Neural cell (in vitro differentiated cells): ENCODE measurements at regions not wholly inside any gene's neighbourhood (a gene's known extent, or its start where the extent isn't known, plus 50 kb on each side); places are given as distances from the start of the nearest gene placed in this dataset.

Experiments used
- H2AFZ ChIP-seq: fragments of 200-600, 300-800 bp; sonication (generic), shearing (Covaris generic); 2 replicates; pipeline ENCODE4 v1.6.0; 2014; ENCODE audit warnings: low read depth, mild to moderate bottlenecking, antibody characterized with exemption, low read length, moderate library complexity
- H3F3A ChIP-seq: fragments of 200-600 bp; shearing (Covaris generic); 2 replicates; pipeline ENCODE4 v1.6.1; 2016; ENCODE audit warnings: mild to moderate bottlenecking, moderate library complexity, mixed read lengths, antibody characterized with exemption, low read length; ENCODE audit not compliant: insufficient read depth, poor library complexity, severe bottlenecking
- H3K27ac ChIP-seq: fragments of 200-600, 300-800 bp; sonication (generic), shearing (Covaris generic); 2 replicates; pipeline ENCODE4 v1.5.1; 2014; ENCODE audit warnings: mild to moderate bottlenecking, low read length, moderate library complexity
- H3K27me3 ChIP-seq: fragments of 300-800, 200-600 bp; sonication (generic), shearing (Covaris generic); 2 replicates; pipeline ENCODE4 v1.6.0; 2014; ENCODE audit warnings: mild to moderate bottlenecking, low read depth, low read length, moderate library complexity; ENCODE audit not compliant: insufficient read depth
- H3K36me3 ChIP-seq: fragments of 300-800, 200-600 bp; sonication (generic), shearing (Covaris generic); 2 replicates; pipeline ENCODE4 v1.5.1; 2014; ENCODE audit warnings: mild to moderate bottlenecking, antibody characterized with exemption, low read length, moderate library complexity; ENCODE audit not compliant: insufficient read depth
- H3K4me2 ChIP-seq: fragments of 300-800, 200-600 bp; sonication (generic), shearing (Covaris generic); 2 replicates; pipeline ENCODE4 v1.6.0; 2014; ENCODE audit warnings: mild to moderate bottlenecking, low read length
- H3K4me3 ChIP-seq: fragments of 300-800, 200-600 bp; sonication (generic), shearing (Covaris generic); 2 replicates; pipeline ENCODE4 v1.5.1; 2014; ENCODE audit warnings: mild to moderate bottlenecking, low read length, moderate library complexity
- H3K79me2 ChIP-seq: fragments of 200-600 bp; shearing (Covaris generic); replicated peaks from 2 replicates; pipeline ENCODE4 v1.6.0; 2014; ENCODE audit warnings: mild to moderate bottlenecking, low read length, moderate library complexity; ENCODE audit not compliant: insufficient read depth
- H3K9ac ChIP-seq: fragments of 300-800, 200-600 bp; sonication (generic), shearing (Covaris generic); 2 replicates; pipeline ENCODE4 v1.6.1; 2016; ENCODE audit warnings: mild to moderate bottlenecking, low read length, mixed read lengths
- H3K9me2 ChIP-seq: fragments of 200-600 bp; shearing (Covaris generic); 2 replicates; pipeline ENCODE4 v1.6.1; 2016; ENCODE audit warnings: mild to moderate bottlenecking, low read length, mixed read lengths; ENCODE audit not compliant: insufficient read depth
- H3K9me3 ChIP-seq: fragments of 200-600, 300-800 bp; sonication (generic), shearing (Covaris generic); 2 replicates; pipeline ENCODE4 v1.6.1; 2016; ENCODE audit warnings: mild to moderate bottlenecking, mixed run types, low read length, moderate library complexity, mixed read lengths
- H4K20me1 ChIP-seq: fragments of 200-600 bp; shearing (Covaris generic); 2 replicates; pipeline ENCODE4 v1.6.1; 2016; ENCODE audit warnings: mild to moderate bottlenecking, mixed run types; ENCODE audit not compliant: insufficient read depth
- EP300 ChIP-seq: fragments of 450-650 bp; conservative IDR thresholded peaks from 2 replicates; pipeline ENCODE4 v1.6.1; 2014; ENCODE audit warnings: antibody characterized with exemption, mild to moderate bottlenecking, moderate library complexity; ENCODE audit not compliant: poor library complexity, severe bottlenecking
- EZH2 ChIP-seq: fragments of 200-600, 300-800 bp; shearing (Covaris generic), sonication (generic); IDR thresholded peaks from 2 replicates; pipeline ENCODE4 v1.6.1; 2014; ENCODE audit warnings: antibody characterized with exemption, low read length, borderline replicate concordance, mild to moderate bottlenecking; ENCODE audit not compliant: insufficient read depth, poor library complexity, severe bottlenecking
- MXI1 ChIP-seq: fragments of 450-650 bp; conservative IDR thresholded peaks from 2 replicates; pipeline ENCODE4 v1.6.1; 2014; ENCODE audit warnings: antibody characterized with exemption, mild to moderate bottlenecking; ENCODE audit not compliant: poor library complexity, severe bottlenecking
- POLR2AphosphoS5 ChIP-seq: IDR thresholded peaks from 2 replicates; pipeline ENCODE4 v1.6.1; 2012
- RAD21 ChIP-seq: fragments of 450-650 bp; conservative IDR thresholded peaks from 2 replicates; pipeline ENCODE4 v1.6.1; 2014; ENCODE audit warnings: antibody characterized with exemption, mild to moderate bottlenecking, moderate library complexity
- SMC3 ChIP-seq: fragments of 450-650 bp; conservative IDR thresholded peaks from 2 replicates; pipeline ENCODE4 v1.6.1; 2014; ENCODE audit warnings: antibody characterized with exemption, mild to moderate bottlenecking, moderate library complexity; ENCODE audit not compliant: poor library complexity
- TAF1 ChIP-seq: IDR thresholded peaks from 2 replicates; pipeline ENCODE4 v1.6.1; 2012; ENCODE audit warnings: low read depth
- TF ChIP-seq, protein P1 (sequence below): fragments of 450-650 bp; IDR thresholded peaks from 2 replicates; pipeline ENCODE4 v1.5.1; 2014; ENCODE audit warnings: antibody characterized with exemption, mild to moderate bottlenecking, moderate library complexity; ENCODE audit not compliant: poor library complexity, severe bottlenecking
- TF ChIP-seq, protein P2 (sequence below): IDR thresholded peaks from 2 replicates; pipeline ENCODE4 v1.6.1; 2012; ENCODE audit warnings: borderline replicate concordance

- Histone ChIP-seq H3K79me2 (no peaks in the 10 kb centered on the region), H3K9me3 (no peaks in the 10 kb centered on the region), H3K36me3 (no peaks in the 10 kb centered on the region), H2AFZ (no peak overlapping the region), H3K9me2 (no peaks in the 10 kb centered on the region), H3K27me3 (no peaks in the 10 kb centered on the region), H4K20me1 (no peaks in the 10 kb centered on the region), H3K4me3 (no peak overlapping the region), H3F3A (no peaks in the 10 kb centered on the region), H3K27ac (no peak overlapping the region), H3K9ac (no peak overlapping the region), H3K4me2 (no peak overlapping the region)
- TF ChIP-seq MXI1 (no peak), SMC3 (no peak), TAF1 (no peak), EP300 (no peak), RAD21 (no peak), EZH2 (no peak), POLR2AphosphoS5 (no peak)
- TF ChIP-seq, protein P1, sequence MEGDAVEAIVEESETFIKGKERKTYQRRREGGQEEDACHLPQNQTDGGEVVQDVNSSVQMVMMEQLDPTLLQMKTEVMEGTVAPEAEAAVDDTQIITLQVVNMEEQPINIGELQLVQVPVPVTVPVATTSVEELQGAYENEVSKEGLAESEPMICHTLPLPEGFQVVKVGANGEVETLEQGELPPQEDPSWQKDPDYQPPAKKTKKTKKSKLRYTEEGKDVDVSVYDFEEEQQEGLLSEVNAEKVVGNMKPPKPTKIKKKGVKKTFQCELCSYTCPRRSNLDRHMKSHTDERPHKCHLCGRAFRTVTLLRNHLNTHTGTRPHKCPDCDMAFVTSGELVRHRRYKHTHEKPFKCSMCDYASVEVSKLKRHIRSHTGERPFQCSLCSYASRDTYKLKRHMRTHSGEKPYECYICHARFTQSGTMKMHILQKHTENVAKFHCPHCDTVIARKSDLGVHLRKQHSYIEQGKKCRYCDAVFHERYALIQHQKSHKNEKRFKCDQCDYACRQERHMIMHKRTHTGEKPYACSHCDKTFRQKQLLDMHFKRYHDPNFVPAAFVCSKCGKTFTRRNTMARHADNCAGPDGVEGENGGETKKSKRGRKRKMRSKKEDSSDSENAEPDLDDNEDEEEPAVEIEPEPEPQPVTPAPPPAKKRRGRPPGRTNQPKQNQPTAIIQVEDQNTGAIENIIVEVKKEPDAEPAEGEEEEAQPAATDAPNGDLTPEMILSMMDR, result no peak
- TF ChIP-seq, protein P2, sequence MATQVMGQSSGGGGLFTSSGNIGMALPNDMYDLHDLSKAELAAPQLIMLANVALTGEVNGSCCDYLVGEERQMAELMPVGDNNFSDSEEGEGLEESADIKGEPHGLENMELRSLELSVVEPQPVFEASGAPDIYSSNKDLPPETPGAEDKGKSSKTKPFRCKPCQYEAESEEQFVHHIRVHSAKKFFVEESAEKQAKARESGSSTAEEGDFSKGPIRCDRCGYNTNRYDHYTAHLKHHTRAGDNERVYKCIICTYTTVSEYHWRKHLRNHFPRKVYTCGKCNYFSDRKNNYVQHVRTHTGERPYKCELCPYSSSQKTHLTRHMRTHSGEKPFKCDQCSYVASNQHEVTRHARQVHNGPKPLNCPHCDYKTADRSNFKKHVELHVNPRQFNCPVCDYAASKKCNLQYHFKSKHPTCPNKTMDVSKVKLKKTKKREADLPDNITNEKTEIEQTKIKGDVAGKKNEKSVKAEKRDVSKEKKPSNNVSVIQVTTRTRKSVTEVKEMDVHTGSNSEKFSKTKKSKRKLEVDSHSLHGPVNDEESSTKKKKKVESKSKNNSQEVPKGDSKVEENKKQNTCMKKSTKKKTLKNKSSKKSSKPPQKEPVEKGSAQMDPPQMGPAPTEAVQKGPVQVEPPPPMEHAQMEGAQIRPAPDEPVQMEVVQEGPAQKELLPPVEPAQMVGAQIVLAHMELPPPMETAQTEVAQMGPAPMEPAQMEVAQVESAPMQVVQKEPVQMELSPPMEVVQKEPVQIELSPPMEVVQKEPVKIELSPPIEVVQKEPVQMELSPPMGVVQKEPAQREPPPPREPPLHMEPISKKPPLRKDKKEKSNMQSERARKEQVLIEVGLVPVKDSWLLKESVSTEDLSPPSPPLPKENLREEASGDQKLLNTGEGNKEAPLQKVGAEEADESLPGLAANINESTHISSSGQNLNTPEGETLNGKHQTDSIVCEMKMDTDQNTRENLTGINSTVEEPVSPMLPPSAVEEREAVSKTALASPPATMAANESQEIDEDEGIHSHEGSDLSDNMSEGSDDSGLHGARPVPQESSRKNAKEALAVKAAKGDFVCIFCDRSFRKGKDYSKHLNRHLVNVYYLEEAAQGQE, result no peak
Measured at GRCh38 chr11:97048481-97048880, 658.7 kb downstream of the JRKL start.

DNA sequence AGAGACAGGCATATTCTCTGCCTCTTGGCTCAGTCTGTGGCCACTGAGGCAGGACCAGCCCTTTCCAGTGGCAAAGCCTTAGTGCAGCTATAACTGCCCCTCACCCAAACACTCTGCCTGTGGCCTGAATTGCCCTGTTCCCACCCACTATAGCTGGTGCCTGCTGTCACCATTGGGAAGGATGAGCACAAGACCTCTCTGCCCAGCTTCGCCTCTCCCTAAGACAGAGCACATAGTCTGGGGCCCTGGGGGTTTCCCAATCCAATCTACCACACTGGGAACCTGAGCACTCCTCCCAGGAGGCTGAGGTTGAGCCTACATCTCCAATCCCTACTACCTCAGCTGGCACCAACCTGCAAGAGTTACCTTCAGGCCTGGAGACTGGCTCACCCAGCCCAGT is 670.4 kb downstream of the JRKL start:
- Histone ChIP-seq H3K79me2 (no peaks in the 10 kb centered on the region), H3K9me2 (no peaks in the 10 kb centered on the region), H3K27ac (no peak overlapping the region), H3K4me2 (no peak overlapping the region), H3K27me3 (no peaks in the 10 kb centered on the region), H3F3A (no peaks in the 10 kb centered on the region), H3K9ac (no peak overlapping the region), H3K9me3 (no peaks in the 10 kb centered on the region), H3K36me3 (no peaks in the 10 kb centered on the region), H2AFZ (no peak overlapping the region), H3K4me3 (no peak overlapping the region), H4K20me1 (no peaks in the 10 kb centered on the region)
- no peak for TF ChIP-seq MXI1
- no peak for TF ChIP-seq SMC3
- TF ChIP-seq EZH2, result no peak
- TF ChIP-seq, protein P2, result no peak
- TF ChIP-seq, protein P1, result no peak
- TF ChIP-seq EP300, result no peak
- no peak for TF ChIP-seq POLR2AphosphoS5
- TF ChIP-seq TAF1, result no peak
- no peak for TF ChIP-seq RAD21
